COR-L47 (cell line): ENCODE measurements at regions not wholly inside any gene's neighbourhood (a gene's known extent, or its start where the extent isn't known, plus 50 kb on each side); places are given as distances from the start of the nearest gene placed in this dataset.

Experiments used
- DNase-seq: peaks from one replicate; lab custom pipeline; 2025; lab: John Stamatoyannopoulos, UW

- no peak for DNase-seq
Measured at GRCh38 chr18:57087644-57088376, 59.1 kb upstream of the BOD1L2 start.

DNA sequence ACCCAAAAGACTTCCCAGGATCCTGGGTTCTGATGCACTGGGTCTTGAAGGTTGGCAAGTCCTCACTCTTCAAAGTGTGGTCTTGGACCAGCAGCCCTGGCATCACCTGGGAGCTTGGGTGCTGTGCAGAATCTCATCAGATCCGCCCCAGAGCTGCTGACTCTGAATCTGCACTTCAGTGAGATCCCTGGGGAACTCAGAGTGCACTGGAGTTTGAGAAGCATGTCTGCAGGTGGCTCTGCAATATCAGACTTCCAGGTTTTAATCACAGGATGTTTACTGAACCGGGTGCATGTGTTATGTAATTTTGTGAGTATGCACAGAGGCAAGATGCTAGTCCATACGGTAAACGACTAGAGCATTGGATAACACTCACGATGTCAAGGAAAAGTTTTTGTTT, 58.0 kb upstream of the BOD1L2 start:
- peak; percentile 36 for DNase-seq

DNA sequence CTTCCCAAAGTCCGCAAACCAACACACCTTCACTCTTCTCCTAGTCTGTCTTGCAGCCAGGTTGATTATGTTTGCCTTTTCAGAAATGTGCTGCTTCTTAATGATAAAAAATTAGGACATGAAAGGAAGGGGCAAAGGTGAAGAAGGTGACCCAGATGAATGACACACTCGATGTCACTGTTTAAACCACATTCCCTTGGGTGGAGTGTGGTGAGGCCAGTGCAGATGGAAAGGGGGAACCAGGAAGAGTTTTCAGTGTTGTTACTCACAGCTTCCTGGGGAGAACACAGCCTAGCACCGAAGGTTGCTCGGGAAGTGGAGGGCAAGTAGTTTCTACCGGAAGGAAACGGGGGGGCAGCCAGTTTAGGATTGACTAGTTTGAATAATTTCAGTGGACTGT, 57.2 kb upstream of the BOD1L2 start:
- no peak for DNase-seq

DNA sequence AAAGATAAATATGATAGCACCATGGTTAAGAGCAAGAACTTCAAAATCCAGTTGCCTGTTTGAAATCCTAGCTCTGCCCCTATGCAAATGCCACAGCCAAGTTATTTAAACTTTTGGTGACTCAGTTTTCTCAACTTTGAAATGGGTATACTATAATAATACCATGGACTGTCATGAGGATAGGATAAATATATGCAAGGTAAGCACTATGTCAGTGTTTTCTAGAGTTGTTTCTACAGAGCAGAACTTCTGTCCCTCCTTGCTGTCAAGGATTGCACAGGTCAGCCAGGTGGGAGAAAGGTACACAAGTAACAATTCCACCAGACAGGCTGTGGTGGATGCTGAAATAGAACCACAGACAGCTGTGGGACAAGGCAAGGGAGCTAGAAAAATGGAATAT, 55.7 kb upstream of the BOD1L2 start:
- no peak for DNase-seq

- no peak for DNase-seq
Measured at GRCh38 chr18:57094175-57094574, 52.7 kb upstream of the BOD1L2 start.

- DNase-seq = no peak
Measured at GRCh38 chr18:57095884-57096283, 51.0 kb upstream of the BOD1L2 start.
